ENCODE measurements at regions not wholly inside any gene's neighbourhood (a gene's known extent, or its start where the extent isn't known, plus 50 kb on each side); places are given as distances from the start of the nearest gene placed in this dataset.

GRCh38 chr1:115233598-115233997 is 104.5 kb downstream of the NGF start:
- DNase-seq (ENCODE audit: low read depth, low spot score): no peak

GRCh38 chr1:115230281-115230680 is 107.8 kb downstream of the NGF start:
- DNase-seq (ENCODE audit: low read depth, low spot score): no peak

DNA sequence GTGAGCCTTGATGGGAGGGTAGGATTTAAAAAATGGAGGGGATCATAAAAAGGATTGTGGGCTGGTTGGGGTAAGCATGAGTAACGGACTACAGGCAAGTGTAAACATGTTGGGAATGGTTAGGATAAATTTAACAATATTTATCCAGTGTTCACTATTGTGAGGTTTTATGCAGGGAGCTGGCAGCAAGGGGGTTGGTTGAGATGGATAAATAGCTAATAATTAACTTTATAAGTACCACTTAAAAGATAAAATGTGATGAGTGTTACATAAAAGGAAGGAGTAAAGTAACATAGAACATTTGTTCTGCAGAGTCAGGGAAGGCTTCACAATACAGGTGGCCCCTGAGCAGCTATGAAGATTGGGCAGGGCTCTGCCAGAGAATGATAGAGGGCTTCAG is 109.0 kb downstream of the NGF start:
- no peak for DNase-seq (ENCODE audit: low read depth, low spot score)

DNA sequence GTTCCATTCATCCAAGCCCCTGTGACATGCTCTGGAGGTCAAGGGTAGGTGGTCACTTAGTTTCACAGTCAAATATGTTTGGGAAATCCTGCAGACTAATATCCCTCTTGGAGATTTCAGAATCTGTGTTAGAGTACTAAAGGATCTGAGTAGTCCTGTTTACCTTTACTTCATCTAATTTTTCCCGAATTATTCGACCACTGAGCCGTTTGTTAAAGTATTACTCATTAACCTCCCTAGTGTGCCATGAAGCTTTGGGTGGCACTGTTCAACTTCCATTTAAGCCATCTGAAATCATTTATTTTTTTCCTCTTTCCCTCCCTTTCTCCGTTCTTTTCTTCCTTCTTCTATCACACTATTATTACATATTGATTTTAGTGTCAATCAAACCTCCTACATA is 109.9 kb downstream of the NGF start:
- DNase-seq (ENCODE audit: low read depth, low spot score): no peak

- no peak for DNase-seq (ENCODE audit: low read depth, low spot score)
Measured at GRCh38 chr1:115227346-115228082, 110.5 kb downstream of the NGF start.

DNA sequence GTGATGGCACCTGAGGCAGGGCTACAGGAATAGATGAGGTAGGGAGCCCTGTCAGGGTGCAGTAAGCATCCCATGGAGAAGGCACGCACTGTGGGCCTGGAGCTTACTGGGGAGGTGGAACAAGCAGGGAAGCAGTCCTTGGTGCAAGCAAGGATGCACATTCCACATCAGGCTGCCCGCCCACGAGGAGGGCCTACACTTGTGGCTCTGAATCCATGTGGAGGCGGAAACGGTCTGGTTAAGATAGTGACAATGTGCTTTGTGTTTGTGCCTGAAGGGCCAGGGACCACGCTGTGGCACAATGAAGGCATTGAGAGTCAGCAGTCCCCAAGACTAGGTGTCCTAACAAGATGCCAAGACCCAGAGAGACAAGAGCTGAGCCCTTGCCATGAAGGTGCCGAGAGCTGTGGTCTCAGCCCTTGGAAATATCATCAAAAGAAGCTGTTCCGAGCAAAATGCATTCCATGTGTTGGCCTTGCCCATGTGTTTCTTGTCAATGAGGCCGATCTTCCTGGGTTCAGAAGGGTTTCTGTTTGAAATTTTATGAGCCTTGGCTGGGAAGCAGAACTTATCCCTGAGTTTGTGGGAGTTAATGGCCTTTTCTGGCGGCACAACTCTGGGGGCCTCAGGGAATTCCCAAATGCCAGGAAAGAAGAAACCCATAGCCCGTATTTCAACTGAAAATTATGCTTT is 111.9 kb downstream of the NGF start:
- DNase-seq (ENCODE audit: low read depth, low spot score): no peak

- DNase-seq (ENCODE audit: low read depth, low spot score): no peak
Measured at GRCh38 chr1:115224636-115225035, 113.4 kb downstream of the NGF start.

GRCh38 chr1:115222616-115223402 is 115.2 kb downstream of the NGF start:
- no peak for DNase-seq (ENCODE audit: low read depth, low spot score)

- DNase-seq (ENCODE audit: low read depth, low spot score): no peak
Measured at GRCh38 chr1:115220340-115221270, 117.4 kb downstream of the NGF start.

GRCh38 chr1:115219927-115220326 is 118.1 kb downstream of the NGF start:
- no peak for DNase-seq (ENCODE audit: low read depth, low spot score)

- no peak for DNase-seq (ENCODE audit: low read depth, low spot score)
Measured at GRCh38 chr1:115218699-115219098, 119.3 kb downstream of the NGF start.

DNA sequence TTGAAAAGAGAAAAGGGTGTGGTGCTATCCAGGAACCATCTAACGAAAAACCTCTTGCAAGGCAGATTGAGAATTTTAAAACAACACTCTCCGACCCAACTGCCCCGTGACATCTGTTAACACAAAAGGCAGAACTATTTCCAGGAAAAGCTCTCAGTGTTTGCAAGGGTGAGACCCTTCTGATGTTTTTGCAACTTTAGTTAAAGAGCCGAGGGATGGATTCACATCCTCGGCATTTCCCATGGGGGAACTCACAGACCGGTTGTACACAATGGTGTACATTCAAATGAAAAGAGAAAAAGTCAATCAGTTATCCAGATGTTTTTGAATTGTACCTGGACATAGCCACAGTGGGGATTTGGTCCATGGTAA is 120.0 kb downstream of the NGF start:
- DNase-seq (ENCODE audit: low read depth, low spot score): peak; percentile 5

GRCh38 chr1:115217150-115218033 is 120.7 kb downstream of the NGF start:
- no peak for DNase-seq (ENCODE audit: low read depth, low spot score)

DNA sequence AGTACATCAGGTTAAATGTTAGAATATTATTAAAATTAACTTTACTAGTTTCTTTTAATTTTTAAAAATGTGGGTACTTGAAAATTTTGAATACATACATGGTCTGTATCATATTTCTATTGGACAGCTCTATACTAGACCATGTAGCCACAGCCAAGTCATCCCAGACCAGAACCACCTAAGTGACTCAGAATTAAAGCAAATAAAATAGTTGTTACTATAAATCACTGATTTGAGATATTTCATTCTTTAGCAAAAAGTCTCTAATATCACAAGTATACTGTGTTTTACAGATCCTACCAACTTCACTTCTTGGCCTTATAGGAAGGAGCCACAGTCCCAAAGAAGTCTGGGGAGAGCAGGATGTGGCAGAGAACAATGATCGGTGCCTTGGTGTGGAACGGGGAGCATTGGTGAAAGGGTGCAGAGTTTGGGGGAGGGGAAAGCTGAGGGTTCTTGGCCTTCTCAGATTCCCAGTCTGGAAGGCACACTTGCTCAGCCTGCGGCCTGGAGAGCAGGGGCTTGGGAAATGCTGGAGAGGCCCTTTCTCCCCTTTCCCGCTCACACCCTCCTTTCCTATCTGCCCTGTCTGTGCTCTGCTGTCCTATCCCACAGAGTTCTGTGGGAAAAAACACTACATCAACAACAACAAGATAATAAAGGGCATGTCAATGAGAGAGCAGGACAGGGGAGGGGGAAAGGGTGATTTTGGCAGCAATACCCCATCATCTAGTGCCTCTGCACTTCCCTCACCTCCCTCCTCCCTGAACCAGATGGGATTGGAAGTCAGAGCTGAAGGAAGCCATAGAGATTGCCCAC is 122.1 kb downstream of the NGF start:
- DNase-seq (ENCODE audit: low read depth, low spot score): no peak

DNA sequence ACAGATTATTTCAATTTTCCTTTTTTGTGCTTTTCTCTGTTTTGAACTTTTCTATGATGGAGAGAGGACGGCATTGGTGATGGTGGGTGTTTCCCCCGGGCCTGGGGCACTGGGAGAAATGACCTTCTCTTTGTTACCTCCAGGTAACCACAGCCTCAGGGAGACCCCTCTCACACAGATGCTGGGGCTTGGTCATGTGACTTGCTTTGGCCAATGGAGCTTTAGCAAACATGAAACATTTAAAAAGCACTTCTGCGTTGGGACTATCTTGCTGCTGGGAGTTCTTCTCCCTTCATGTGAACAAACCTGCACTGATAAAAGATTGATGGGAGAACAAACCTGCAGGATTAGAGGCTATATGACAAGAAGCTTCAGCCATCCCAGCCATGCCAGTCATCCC is 122.9 kb downstream of the NGF start:
- DNase-seq (ENCODE audit: low read depth, low spot score): no peak

GRCh38 chr1:115214098-115214497 is 124.0 kb downstream of the NGF start:
- DNase-seq (ENCODE audit: low read depth, low spot score): no peak

DNA sequence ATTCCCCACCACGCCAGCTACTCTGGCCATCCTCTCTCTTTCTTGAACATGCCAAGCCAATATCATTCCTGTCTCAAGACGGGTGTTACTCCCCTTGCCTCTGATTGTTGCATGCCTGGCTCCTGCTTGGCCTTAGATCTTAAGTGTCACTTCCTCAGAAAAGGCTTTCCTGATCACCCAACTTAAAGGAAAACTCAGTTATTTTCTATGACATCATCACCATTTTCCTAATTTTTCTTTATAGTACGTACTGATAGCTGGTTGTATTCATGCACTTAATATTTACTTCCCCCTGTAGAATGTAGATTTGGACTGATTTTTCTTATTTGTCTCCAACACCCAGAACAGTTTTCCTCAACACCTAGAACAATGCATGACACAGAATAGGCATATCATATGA is 123.8 kb upstream of the TSPAN2 start:
- DNase-seq (ENCODE audit: low read depth, low spot score): no peak

- no peak for DNase-seq (ENCODE audit: low read depth, low spot score)
Measured at GRCh38 chr1:115211071-115211745, 121.9 kb upstream of the TSPAN2 start.

- no peak for DNase-seq (ENCODE audit: low read depth, low spot score)
Measured at GRCh38 chr1:115210302-115210711, 121.0 kb upstream of the TSPAN2 start.
